ENCODE measurements at regions not wholly inside any gene's neighbourhood (a gene's known extent, or its start where the extent isn't known, plus 50 kb on each side); places are given as distances from the start of the nearest gene placed in this dataset.

DNA sequence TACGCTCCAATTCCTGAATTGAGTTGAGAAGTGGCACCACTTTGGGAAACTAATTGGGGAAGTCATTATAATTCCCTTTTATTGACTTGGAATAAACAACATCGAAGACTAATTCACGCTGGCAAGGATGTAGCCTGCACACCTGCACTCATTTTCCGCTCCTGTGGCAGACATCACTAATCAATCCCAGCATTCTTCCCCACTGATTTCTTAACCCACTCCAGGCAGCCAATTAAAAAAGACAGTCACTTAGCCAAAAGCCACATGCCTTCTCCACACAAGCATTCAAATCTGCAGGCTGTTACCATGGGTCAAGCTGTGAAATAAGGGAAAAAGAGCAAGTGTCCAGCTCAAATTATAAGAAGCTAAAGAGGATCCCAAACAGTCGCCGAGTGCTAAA, 68.2 kb upstream of the HRH2 start:
- TF ChIP-seq CTCF (conservative IDR thresholded peaks at IDR 0.05; ENCODE audit: low read depth in 2 of 2), result no peak
- no peak for TF ChIP-seq POLR2AphosphoS5 (IDR thresholded peaks at IDR 0.05; ENCODE audit: low read depth)

All from GM23338 (cell line).